ENCODE measurements at regions not wholly inside any gene's neighbourhood (a gene's known extent, or its start where the extent isn't known, plus 50 kb on each side); places are given as distances from the start of the nearest gene placed in this dataset.

- DNase-seq (no peak), ATAC-seq (ENCODE audit: insufficient read depth, low read depth) (no peak)
- no peaks in the 10 kb centered on the region for H4K20me1 ChIP-seq (ENCODE audit: insufficient read depth, low read length)
- H3K27me3 ChIP-seq (ENCODE audit: insufficient read depth, low read length, poor library complexity): no peaks in the 10 kb centered on the region
- no peak for TF ChIP-seq CTCF (IDR thresholded peaks at IDR 0.05; ENCODE audit: borderline replicate concordance, extremely low read depth, low read length, poor library complexity, severe bottlenecking)
- TF ChIP-seq EZH2 (IDR thresholded peaks at IDR 0.05; ENCODE audit: borderline replicate concordance, low read depth, low read length, severe bottlenecking): no peak
- no peaks in the 10 kb centered on the region for H3K36me3 ChIP-seq (ENCODE audit: insufficient read depth, low read length)
- no peak overlapping the region for H3K4me2 ChIP-seq (ENCODE audit: insufficient read depth, low read length)
- H3K4me3 ChIP-seq (ENCODE audit: low read depth in 1 of 2, low read length in 2 of 2): peak overlapping the region in 1 of 2 experiments; percentile 9; a peak in 1 of 4 replicates
- no peaks in the 10 kb centered on the region for H3K79me2 ChIP-seq (ENCODE audit: insufficient read depth, low read length)
- no peaks in the 10 kb centered on the region for H3K4me1 ChIP-seq (ENCODE audit: insufficient read depth, low read length)
- no peak overlapping the region for H3K9ac ChIP-seq (ENCODE audit: low read depth, low read length)
- no peak overlapping the region for H2AFZ ChIP-seq (ENCODE audit: low read depth, low read length)
- peaks cover 2% of the 10 kb centered on the region for H3K9me3 ChIP-seq (ENCODE audit: insufficient read depth, low read length, severe bottlenecking)
- no peak overlapping the region for H3K27ac ChIP-seq (ENCODE audit: low read length)
These were observed 525.7 kb upstream of the FOXG1 start for GRCh38 chr14:28240909-28241308.

GRCh38 chr14:28242895-28243294 is 523.7 kb upstream of the FOXG1 start:
- TF ChIP-seq EZH2 (IDR thresholded peaks at IDR 0.05; ENCODE audit: borderline replicate concordance, low read depth, low read length, severe bottlenecking) (no peak), CTCF (IDR thresholded peaks at IDR 0.05; ENCODE audit: borderline replicate concordance, extremely low read depth, low read length, poor library complexity, severe bottlenecking) (no peak)
- no peak overlapping the region for H3K4me3 ChIP-seq (ENCODE audit: low read depth in 1 of 2, low read length in 2 of 2)
- H3K27ac ChIP-seq (ENCODE audit: low read length): no peak overlapping the region
- H3K4me2 ChIP-seq (ENCODE audit: insufficient read depth, low read length): no peak overlapping the region
- H3K9me3 ChIP-seq (ENCODE audit: insufficient read depth, low read length, severe bottlenecking): peaks cover 1% of the 10 kb centered on the region
- H3K36me3 ChIP-seq (ENCODE audit: insufficient read depth, low read length): no peaks in the 10 kb centered on the region
- no peaks in the 10 kb centered on the region for H3K79me2 ChIP-seq (ENCODE audit: insufficient read depth, low read length)
- H3K4me1 ChIP-seq (ENCODE audit: insufficient read depth, low read length): no peaks in the 10 kb centered on the region
- DNase-seq (no peak), ATAC-seq (ENCODE audit: insufficient read depth, low read depth) (no peak)
- H3K27me3 ChIP-seq (ENCODE audit: insufficient read depth, low read length, poor library complexity): no peaks in the 10 kb centered on the region
- no peak overlapping the region for H2AFZ ChIP-seq (ENCODE audit: low read depth, low read length)
- H4K20me1 ChIP-seq (ENCODE audit: insufficient read depth, low read length): no peaks in the 10 kb centered on the region
- no peak overlapping the region for H3K9ac ChIP-seq (ENCODE audit: low read depth, low read length)

GRCh38 chr14:28243600-28243999 is 523.0 kb upstream of the FOXG1 start:
- Histone ChIP-seq H2AFZ (ENCODE audit: low read depth, low read length) (no peak overlapping the region), H3K4me1 (ENCODE audit: insufficient read depth, low read length) (no peaks in the 10 kb centered on the region), H3K9ac (ENCODE audit: low read depth, low read length) (no peak overlapping the region), H3K27ac (ENCODE audit: low read length) (no peak overlapping the region), H3K36me3 (ENCODE audit: insufficient read depth, low read length) (no peaks in the 10 kb centered on the region), H4K20me1 (ENCODE audit: insufficient read depth, low read length) (no peaks in the 10 kb centered on the region), H3K9me3 (ENCODE audit: insufficient read depth, low read length, severe bottlenecking) (no peaks in the 10 kb centered on the region), H3K27me3 (ENCODE audit: insufficient read depth, low read length, poor library complexity) (no peaks in the 10 kb centered on the region), H3K4me2 (ENCODE audit: insufficient read depth, low read length) (no peak overlapping the region), H3K4me3 (ENCODE audit: low read depth in 1 of 2, low read length in 2 of 2) (no peak overlapping the region), H3K79me2 (ENCODE audit: insufficient read depth, low read length) (no peaks in the 10 kb centered on the region)
- ATAC-seq (ENCODE audit: insufficient read depth, low read depth) (no peak), DNase-seq (no peak)
- TF ChIP-seq EZH2 (IDR thresholded peaks at IDR 0.05; ENCODE audit: borderline replicate concordance, low read depth, low read length, severe bottlenecking) (no peak), CTCF (IDR thresholded peaks at IDR 0.05; ENCODE audit: borderline replicate concordance, extremely low read depth, low read length, poor library complexity, severe bottlenecking) (no peak)

- no peak for ATAC-seq (ENCODE audit: insufficient read depth, low read depth)
- no peak overlapping the region for H3K9ac ChIP-seq (ENCODE audit: low read depth, low read length)
- no peaks in the 10 kb centered on the region for H3K27me3 ChIP-seq (ENCODE audit: insufficient read depth, low read length, poor library complexity)
- no peak for TF ChIP-seq CTCF (IDR thresholded peaks at IDR 0.05; ENCODE audit: borderline replicate concordance, extremely low read depth, low read length, poor library complexity, severe bottlenecking)
- no peak for TF ChIP-seq EZH2 (IDR thresholded peaks at IDR 0.05; ENCODE audit: borderline replicate concordance, low read depth, low read length, severe bottlenecking)
- DNase-seq: no peak
- H3K4me1 ChIP-seq (ENCODE audit: insufficient read depth, low read length): no peaks in the 10 kb centered on the region
- no peak overlapping the region for H2AFZ ChIP-seq (ENCODE audit: low read depth, low read length)
- no peaks in the 10 kb centered on the region for H3K36me3 ChIP-seq (ENCODE audit: insufficient read depth, low read length)
- no peaks in the 10 kb centered on the region for H3K9me3 ChIP-seq (ENCODE audit: insufficient read depth, low read length, severe bottlenecking)
- no peak overlapping the region for H3K4me2 ChIP-seq (ENCODE audit: insufficient read depth, low read length)
- no peak overlapping the region for H3K4me3 ChIP-seq (ENCODE audit: low read depth in 1 of 2, low read length in 2 of 2)
- H3K79me2 ChIP-seq (ENCODE audit: insufficient read depth, low read length): no peaks in the 10 kb centered on the region
- no peak overlapping the region for H3K27ac ChIP-seq (ENCODE audit: low read length)
- H4K20me1 ChIP-seq (ENCODE audit: insufficient read depth, low read length): no peaks in the 10 kb centered on the region
These were observed 521.4 kb upstream of the FOXG1 start for GRCh38 chr14:28245216-28245615.
